A673 (cell line): ENCODE measurements at regions not wholly inside any gene's neighbourhood (a gene's known extent, or its start where the extent isn't known, plus 50 kb on each side); places are given as distances from the start of the nearest gene placed in this dataset.

Experiments
- EZH2 ChIP-seq: fragments of 200-600 bp; sonication (generic); IDR thresholded peaks from 2 replicates; pipeline ENCODE4 v1.6.1; 2017; ENCODE audit warnings: borderline replicate concordance, low read depth, mild to moderate bottlenecking, mixed read lengths, antibody characterized with exemption, low read length; ENCODE audit not compliant: poor library complexity, severe bottlenecking
- TF ChIP-seq, protein P1 (sequence below): fragments of 300-800, 200-600 bp; sonication (generic); conservative IDR thresholded peaks from 2 replicates; pipeline ENCODE4 v1.5.1; 2017; ENCODE audit warnings: low read depth, mild to moderate bottlenecking, antibody characterized with exemption, low read length, moderate library complexity, mixed read lengths

DNA sequence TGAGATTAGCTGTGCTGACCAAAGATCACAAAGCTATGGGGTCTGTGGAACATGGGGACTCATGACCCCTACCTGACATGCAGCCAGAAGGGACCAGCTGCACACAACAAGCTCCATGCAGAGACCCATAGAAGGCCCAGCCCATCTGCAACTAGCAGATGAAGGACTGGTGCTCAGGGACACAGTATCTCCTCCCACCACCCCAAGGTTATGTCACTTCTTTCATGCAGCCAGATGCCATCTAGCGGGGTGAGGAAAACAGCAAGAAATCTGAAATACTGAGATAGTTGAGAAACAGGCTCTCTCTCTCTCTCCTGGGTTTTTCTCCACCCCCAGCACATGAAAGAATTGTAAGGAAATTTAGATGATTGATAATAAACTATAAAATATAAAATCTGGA lies 161.3 kb upstream of the DAPK1 start:
- TF ChIP-seq, protein P1, sequence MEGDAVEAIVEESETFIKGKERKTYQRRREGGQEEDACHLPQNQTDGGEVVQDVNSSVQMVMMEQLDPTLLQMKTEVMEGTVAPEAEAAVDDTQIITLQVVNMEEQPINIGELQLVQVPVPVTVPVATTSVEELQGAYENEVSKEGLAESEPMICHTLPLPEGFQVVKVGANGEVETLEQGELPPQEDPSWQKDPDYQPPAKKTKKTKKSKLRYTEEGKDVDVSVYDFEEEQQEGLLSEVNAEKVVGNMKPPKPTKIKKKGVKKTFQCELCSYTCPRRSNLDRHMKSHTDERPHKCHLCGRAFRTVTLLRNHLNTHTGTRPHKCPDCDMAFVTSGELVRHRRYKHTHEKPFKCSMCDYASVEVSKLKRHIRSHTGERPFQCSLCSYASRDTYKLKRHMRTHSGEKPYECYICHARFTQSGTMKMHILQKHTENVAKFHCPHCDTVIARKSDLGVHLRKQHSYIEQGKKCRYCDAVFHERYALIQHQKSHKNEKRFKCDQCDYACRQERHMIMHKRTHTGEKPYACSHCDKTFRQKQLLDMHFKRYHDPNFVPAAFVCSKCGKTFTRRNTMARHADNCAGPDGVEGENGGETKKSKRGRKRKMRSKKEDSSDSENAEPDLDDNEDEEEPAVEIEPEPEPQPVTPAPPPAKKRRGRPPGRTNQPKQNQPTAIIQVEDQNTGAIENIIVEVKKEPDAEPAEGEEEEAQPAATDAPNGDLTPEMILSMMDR, result 0 out of 2 replicates have a peak, but pooled peaks have one; percentile 56
- no peak for TF ChIP-seq EZH2
